ENCODE measurements at regions not wholly inside any gene's neighbourhood (a gene's known extent, or its start where the extent isn't known, plus 50 kb on each side); places are given as distances from the start of the nearest gene placed in this dataset.

GRCh38 chr2:22634167-22634566, 750.8 kb upstream of the KLHL29 start:
- no peaks in the 10 kb centered on the region for H3K9me3 ChIP-seq (ENCODE audit: control insufficient read depth, insufficient read depth, low read length)
- no peaks in the 10 kb centered on the region for H3F3A ChIP-seq (ENCODE audit: control insufficient read depth, insufficient read depth)
- H4K20me1 ChIP-seq (ENCODE audit: control insufficient read depth, insufficient read depth, low read depth, low read length), result no peaks in the 10 kb centered on the region
- no peak overlapping the region for H3K27ac ChIP-seq (ENCODE audit: low read depth, low read length)
- H3K36me3 ChIP-seq (ENCODE audit: control insufficient read depth, low read length), result no peaks in the 10 kb centered on the region
- H3K4me3 ChIP-seq (ENCODE audit: low read length), result no peak overlapping the region
- H3K4me1 ChIP-seq (ENCODE audit: control insufficient read depth, low read length), result no peaks in the 10 kb centered on the region; the same call in 1 of the 2 replicates
- no peaks in the 10 kb centered on the region for H3K27me3 ChIP-seq (ENCODE audit: control insufficient read depth, low read length)
- no peaks in the 10 kb centered on the region for H3K79me2 ChIP-seq (ENCODE audit: control insufficient read depth, low read length)
- H3K9me2 ChIP-seq (replicated peaks; ENCODE audit: control insufficient read depth, low read length), result no peaks in the 10 kb centered on the region
- no peak overlapping the region for H3K4me2 ChIP-seq (ENCODE audit: low read length)
- TF ChIP-seq, protein P1, sequence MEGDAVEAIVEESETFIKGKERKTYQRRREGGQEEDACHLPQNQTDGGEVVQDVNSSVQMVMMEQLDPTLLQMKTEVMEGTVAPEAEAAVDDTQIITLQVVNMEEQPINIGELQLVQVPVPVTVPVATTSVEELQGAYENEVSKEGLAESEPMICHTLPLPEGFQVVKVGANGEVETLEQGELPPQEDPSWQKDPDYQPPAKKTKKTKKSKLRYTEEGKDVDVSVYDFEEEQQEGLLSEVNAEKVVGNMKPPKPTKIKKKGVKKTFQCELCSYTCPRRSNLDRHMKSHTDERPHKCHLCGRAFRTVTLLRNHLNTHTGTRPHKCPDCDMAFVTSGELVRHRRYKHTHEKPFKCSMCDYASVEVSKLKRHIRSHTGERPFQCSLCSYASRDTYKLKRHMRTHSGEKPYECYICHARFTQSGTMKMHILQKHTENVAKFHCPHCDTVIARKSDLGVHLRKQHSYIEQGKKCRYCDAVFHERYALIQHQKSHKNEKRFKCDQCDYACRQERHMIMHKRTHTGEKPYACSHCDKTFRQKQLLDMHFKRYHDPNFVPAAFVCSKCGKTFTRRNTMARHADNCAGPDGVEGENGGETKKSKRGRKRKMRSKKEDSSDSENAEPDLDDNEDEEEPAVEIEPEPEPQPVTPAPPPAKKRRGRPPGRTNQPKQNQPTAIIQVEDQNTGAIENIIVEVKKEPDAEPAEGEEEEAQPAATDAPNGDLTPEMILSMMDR (IDR thresholded peaks at IDR 0.05; ENCODE audit: low read depth, low read length, poor library complexity, severe bottlenecking), result no peak
- no peak for TF ChIP-seq EZH2phosphoT487 (IDR thresholded peaks at IDR 0.05; ENCODE audit: borderline replicate concordance, low read length)

DNA sequence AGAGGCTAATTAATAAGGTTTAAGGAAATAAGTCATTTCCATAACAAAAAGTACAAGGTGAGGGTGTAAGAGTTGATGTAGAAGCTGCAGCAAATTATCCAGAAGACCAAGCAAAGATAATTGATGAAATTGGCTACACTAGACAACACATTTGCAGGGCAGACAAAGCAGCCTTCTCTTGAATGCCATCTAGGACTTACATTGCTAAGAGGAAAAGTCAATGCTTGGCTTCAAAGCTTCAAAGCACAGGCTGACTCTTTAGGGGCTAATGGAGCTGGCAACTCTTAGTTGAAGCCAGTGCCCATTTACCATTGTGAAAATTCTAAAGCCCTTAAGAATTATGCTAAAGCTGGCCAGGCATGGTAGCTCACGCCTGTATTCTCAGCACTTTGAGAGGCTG, 728.6 kb upstream of the KLHL29 start:
- H3K9me3 ChIP-seq (ENCODE audit: control insufficient read depth, insufficient read depth, low read length), result no peaks in the 10 kb centered on the region
- no peak for TF ChIP-seq EZH2phosphoT487 (IDR thresholded peaks at IDR 0.05; ENCODE audit: borderline replicate concordance, low read length)
- TF ChIP-seq, protein P1 (IDR thresholded peaks at IDR 0.05; ENCODE audit: low read depth, low read length, poor library complexity, severe bottlenecking), result no peak

GRCh38 chr2:22673529-22673928, 711.5 kb upstream of the KLHL29 start:
- TF ChIP-seq EZH2phosphoT487 (IDR thresholded peaks at IDR 0.05; ENCODE audit: borderline replicate concordance, low read length), result no peak
- TF ChIP-seq, protein P1 (IDR thresholded peaks at IDR 0.05; ENCODE audit: low read depth, low read length, poor library complexity, severe bottlenecking), result no peak
- no peaks in the 10 kb centered on the region for H4K20me1 ChIP-seq (ENCODE audit: control insufficient read depth, insufficient read depth, low read depth, low read length)
- no peaks in the 10 kb centered on the region for H3K4me1 ChIP-seq (ENCODE audit: control insufficient read depth, low read length)
- H3K27me3 ChIP-seq (ENCODE audit: control insufficient read depth, low read length), result no peaks in the 10 kb centered on the region
- no peak overlapping the region for H3K4me2 ChIP-seq (ENCODE audit: low read length)
- H3F3A ChIP-seq (ENCODE audit: control insufficient read depth, insufficient read depth), result no peaks in the 10 kb centered on the region
- no peaks in the 10 kb centered on the region for H3K9me2 ChIP-seq (replicated peaks; ENCODE audit: control insufficient read depth, low read length)
- no peaks in the 10 kb centered on the region for H3K9me3 ChIP-seq (ENCODE audit: control insufficient read depth, insufficient read depth, low read length)
- H3K36me3 ChIP-seq (ENCODE audit: control insufficient read depth, low read length), result no peaks in the 10 kb centered on the region
- no peaks in the 10 kb centered on the region for H3K79me2 ChIP-seq (ENCODE audit: control insufficient read depth, low read length)
- no peak overlapping the region for H3K4me3 ChIP-seq (ENCODE audit: low read length)
- H3K27ac ChIP-seq (ENCODE audit: low read depth, low read length), result no peak overlapping the region

More for the DNA sequence above, 728.6 kb upstream of the KLHL29 start:
- H3K27me3 ChIP-seq (ENCODE audit: control insufficient read depth, low read length), result no peaks in the 10 kb centered on the region
- no peaks in the 10 kb centered on the region for H3F3A ChIP-seq (ENCODE audit: control insufficient read depth, insufficient read depth)
- no peak overlapping the region for H3K4me2 ChIP-seq (ENCODE audit: low read length)
- H3K9me2 ChIP-seq (replicated peaks; ENCODE audit: control insufficient read depth, low read length), result no peaks in the 10 kb centered on the region
- H3K36me3 ChIP-seq (ENCODE audit: control insufficient read depth, low read length), result no peaks in the 10 kb centered on the region
- no peaks in the 10 kb centered on the region for H3K79me2 ChIP-seq (ENCODE audit: control insufficient read depth, low read length)
- no peaks in the 10 kb centered on the region for H3K4me1 ChIP-seq (ENCODE audit: control insufficient read depth, low read length)
- no peaks in the 10 kb centered on the region for H4K20me1 ChIP-seq (ENCODE audit: control insufficient read depth, insufficient read depth, low read depth, low read length)
- H3K4me3 ChIP-seq (ENCODE audit: low read length), result no peak overlapping the region
- H3K27ac ChIP-seq (ENCODE audit: low read depth, low read length), result no peak overlapping the region
